ENCODE measurements at regions not wholly inside any gene's neighbourhood (a gene's known extent, or its start where the extent isn't known, plus 50 kb on each side); places are given as distances from the start of the nearest gene placed in this dataset.

- no peak for TF ChIP-seq CTCF (IDR thresholded peaks at IDR 0.05)
- TF ChIP-seq POLR2AphosphoS5 (IDR thresholded peaks at IDR 0.05; ENCODE audit: insufficient read depth in 1 of 2, low read depth in 1 of 2), result no peak
- TF ChIP-seq POLR2A (IDR thresholded peaks at IDR 0.05), result no peak
These were observed 221.1 kb downstream of the ZNF674 start for GRCh38 chrX:46324166-46324565.
